ENCODE measurements at regions not wholly inside any gene's neighbourhood (a gene's known extent, or its start where the extent isn't known, plus 50 kb on each side); places are given as distances from the start of the nearest gene placed in this dataset.

DNA sequence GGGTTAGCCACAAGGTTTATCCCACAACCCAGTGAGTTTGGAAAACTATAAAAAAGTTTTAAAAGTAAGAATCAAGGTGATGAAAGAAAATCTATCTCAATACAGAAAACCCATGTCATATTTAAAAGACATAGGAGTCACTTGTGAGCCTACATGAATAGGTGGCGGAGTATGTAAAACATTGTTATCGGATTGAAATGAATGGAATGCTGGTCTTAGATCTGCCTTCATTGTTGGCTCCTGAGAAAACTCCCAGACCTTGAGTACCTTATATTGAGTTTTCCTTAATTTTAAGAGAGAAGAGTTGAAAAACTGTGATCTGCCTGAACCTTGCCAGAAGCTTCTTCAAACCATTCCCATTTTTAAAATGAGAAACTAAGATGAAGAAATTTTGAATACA is 551.1 kb downstream of the EFNA5 start:
- Histone ChIP-seq H3K4me2 (ENCODE audit: low read length) (no peak overlapping the region), H2AFZ (ENCODE audit: low read length) (no peak overlapping the region), H3K4me1 (ENCODE audit: insufficient read depth, low read length, severe bottlenecking) (no peaks in the 10 kb centered on the region), H3K9me2 (ENCODE audit: low read depth, low read length) (no peaks in the 10 kb centered on the region), H3K27me3 (ENCODE audit: insufficient read depth, low read length) (no peaks in the 10 kb centered on the region), H3K27ac (ENCODE audit: low read depth, low read length, poor library complexity, severe bottlenecking) (no peak overlapping the region), H4K20me1 (ENCODE audit: insufficient read depth, low read length) (no peaks in the 10 kb centered on the region), H3K79me2 (ENCODE audit: insufficient read depth, low read length) (no peaks in the 10 kb centered on the region), H3K9me3 (ENCODE audit: low read length) (no peaks in the 10 kb centered on the region), H3K36me3 (ENCODE audit: insufficient read depth, low read length) (no peaks in the 10 kb centered on the region), H3K4me3 (ENCODE audit: low read depth, low read length, poor library complexity, severe bottlenecking) (no peak overlapping the region), H3F3A (ENCODE audit: insufficient read depth, low read length) (no peaks in the 10 kb centered on the region), H3K9ac (ENCODE audit: low read length) (no peak overlapping the region)
- TF ChIP-seq, protein P1, sequence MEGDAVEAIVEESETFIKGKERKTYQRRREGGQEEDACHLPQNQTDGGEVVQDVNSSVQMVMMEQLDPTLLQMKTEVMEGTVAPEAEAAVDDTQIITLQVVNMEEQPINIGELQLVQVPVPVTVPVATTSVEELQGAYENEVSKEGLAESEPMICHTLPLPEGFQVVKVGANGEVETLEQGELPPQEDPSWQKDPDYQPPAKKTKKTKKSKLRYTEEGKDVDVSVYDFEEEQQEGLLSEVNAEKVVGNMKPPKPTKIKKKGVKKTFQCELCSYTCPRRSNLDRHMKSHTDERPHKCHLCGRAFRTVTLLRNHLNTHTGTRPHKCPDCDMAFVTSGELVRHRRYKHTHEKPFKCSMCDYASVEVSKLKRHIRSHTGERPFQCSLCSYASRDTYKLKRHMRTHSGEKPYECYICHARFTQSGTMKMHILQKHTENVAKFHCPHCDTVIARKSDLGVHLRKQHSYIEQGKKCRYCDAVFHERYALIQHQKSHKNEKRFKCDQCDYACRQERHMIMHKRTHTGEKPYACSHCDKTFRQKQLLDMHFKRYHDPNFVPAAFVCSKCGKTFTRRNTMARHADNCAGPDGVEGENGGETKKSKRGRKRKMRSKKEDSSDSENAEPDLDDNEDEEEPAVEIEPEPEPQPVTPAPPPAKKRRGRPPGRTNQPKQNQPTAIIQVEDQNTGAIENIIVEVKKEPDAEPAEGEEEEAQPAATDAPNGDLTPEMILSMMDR (IDR thresholded peaks at IDR 0.05; ENCODE audit: low read length), result no peak
- TF ChIP-seq EZH2 (IDR thresholded peaks at IDR 0.05; ENCODE audit: borderline replicate concordance, low read length), result no peak

DNA sequence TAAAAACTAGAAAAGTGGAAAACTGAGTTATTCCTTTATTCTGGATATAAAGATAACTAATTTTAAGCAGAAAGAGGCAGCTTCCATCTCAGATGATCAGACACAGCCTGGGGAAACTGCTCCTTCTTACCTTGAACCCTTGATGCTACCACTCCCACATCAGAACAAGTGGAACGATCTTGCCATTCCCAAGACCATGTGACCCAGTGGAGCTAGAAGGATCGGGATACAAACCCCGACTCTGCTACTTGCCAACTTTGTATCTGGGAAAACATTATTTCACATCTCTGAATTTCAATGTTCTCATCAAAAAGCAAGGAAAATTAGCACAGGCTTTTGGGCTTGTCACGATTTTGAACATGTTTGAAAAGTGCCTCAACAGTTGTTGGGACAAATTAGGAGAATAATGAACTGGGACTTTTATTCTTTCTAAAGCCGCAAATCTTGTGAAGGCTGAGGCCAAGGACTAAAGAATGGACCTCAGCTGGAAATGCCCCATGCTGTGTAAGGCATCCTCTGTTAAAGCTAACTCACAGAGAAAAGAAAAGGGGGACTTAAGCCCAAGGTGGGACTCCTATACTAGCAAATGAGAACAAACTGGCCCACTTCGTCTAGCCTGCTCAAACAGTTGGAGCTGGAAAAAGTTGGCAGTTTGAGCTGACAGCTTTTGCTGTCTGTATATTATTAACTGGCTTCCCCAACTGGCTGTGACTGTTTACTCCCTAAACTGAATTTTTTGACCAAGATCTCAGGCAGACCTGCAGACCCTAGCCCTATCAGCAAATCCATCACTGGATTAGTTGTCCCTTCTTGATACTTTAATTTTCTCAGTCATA is 552.3 kb downstream of the EFNA5 start:
- H3K4me2 ChIP-seq (ENCODE audit: low read length), result no peak overlapping the region
- H3K27ac ChIP-seq (ENCODE audit: low read depth, low read length, poor library complexity, severe bottlenecking), result no peak overlapping the region
- no peak for TF ChIP-seq EZH2 (IDR thresholded peaks at IDR 0.05; ENCODE audit: borderline replicate concordance, low read length)
- TF ChIP-seq, protein P1 (IDR thresholded peaks at IDR 0.05; ENCODE audit: low read length), result no peak

DNA sequence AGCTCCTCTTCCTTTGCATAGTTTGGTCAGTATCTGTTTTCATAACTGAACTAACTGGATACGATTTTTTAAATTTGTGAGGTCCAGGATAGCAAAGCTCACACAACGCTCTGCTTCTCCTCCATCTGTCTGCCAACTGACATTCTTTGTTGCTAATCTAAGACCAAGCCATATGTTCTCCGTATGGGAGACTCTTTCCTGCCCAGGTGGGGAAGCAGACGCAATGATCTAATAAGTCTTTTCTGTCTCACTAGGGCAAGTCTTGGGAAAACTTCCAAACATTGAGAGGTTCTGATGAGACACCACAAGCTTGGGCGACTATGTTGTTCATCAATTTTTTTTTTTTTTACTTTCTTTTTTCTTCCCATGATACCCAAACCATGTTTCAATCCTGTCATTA is 558.5 kb downstream of the EFNA5 start:
- Histone ChIP-seq H2AFZ (ENCODE audit: low read length) (no peak overlapping the region), H3K9me2 (ENCODE audit: low read depth, low read length) (no peaks in the 10 kb centered on the region), H3K79me2 (ENCODE audit: insufficient read depth, low read length) (no peaks in the 10 kb centered on the region), H3K4me1 (ENCODE audit: insufficient read depth, low read length, severe bottlenecking) (no peaks in the 10 kb centered on the region), H3K4me2 (ENCODE audit: low read length) (no peak overlapping the region), H4K20me1 (ENCODE audit: insufficient read depth, low read length) (no peaks in the 10 kb centered on the region), H3K36me3 (ENCODE audit: insufficient read depth, low read length) (no peaks in the 10 kb centered on the region), H3K9me3 (ENCODE audit: low read length) (0 out of 2 replicates have a peak, but pooled peaks cover 3% of the 10 kb centered on the region), H3K27me3 (ENCODE audit: insufficient read depth, low read length) (no peaks in the 10 kb centered on the region), H3F3A (ENCODE audit: insufficient read depth, low read length) (no peaks in the 10 kb centered on the region), H3K9ac (ENCODE audit: low read length) (no peak overlapping the region), H3K4me3 (ENCODE audit: low read depth, low read length, poor library complexity, severe bottlenecking) (no peak overlapping the region), H3K27ac (ENCODE audit: low read depth, low read length, poor library complexity, severe bottlenecking) (no peak overlapping the region)
- no peak for TF ChIP-seq EZH2 (IDR thresholded peaks at IDR 0.05; ENCODE audit: borderline replicate concordance, low read length)
- TF ChIP-seq, protein P1 (IDR thresholded peaks at IDR 0.05; ENCODE audit: low read length), result no peak

More for the DNA sequence above, 552.3 kb downstream of the EFNA5 start:
- H3K9ac ChIP-seq (ENCODE audit: low read length), result no peak overlapping the region
- H3K79me2 ChIP-seq (ENCODE audit: insufficient read depth, low read length), result no peaks in the 10 kb centered on the region
- no peak overlapping the region for H2AFZ ChIP-seq (ENCODE audit: low read length)
- H3K4me1 ChIP-seq (ENCODE audit: insufficient read depth, low read length, severe bottlenecking), result no peaks in the 10 kb centered on the region
- H3K9me3 ChIP-seq (ENCODE audit: low read length), result no peaks in the 10 kb centered on the region
- no peaks in the 10 kb centered on the region for H3K27me3 ChIP-seq (ENCODE audit: insufficient read depth, low read length)
- no peak overlapping the region for H3K4me3 ChIP-seq (ENCODE audit: low read depth, low read length, poor library complexity, severe bottlenecking)
- H3K9me2 ChIP-seq (ENCODE audit: low read depth, low read length), result no peaks in the 10 kb centered on the region
- H4K20me1 ChIP-seq (ENCODE audit: insufficient read depth, low read length), result no peaks in the 10 kb centered on the region
- H3K36me3 ChIP-seq (ENCODE audit: insufficient read depth, low read length), result no peaks in the 10 kb centered on the region
- H3F3A ChIP-seq (ENCODE audit: insufficient read depth, low read length), result no peaks in the 10 kb centered on the region
